ENCODE measurements at regions not wholly inside any gene's neighbourhood (a gene's known extent, or its start where the extent isn't known, plus 50 kb on each side); places are given as distances from the start of the nearest gene placed in this dataset.

GRCh38 chr2:120612931-120613330, 122.7 kb upstream of the GLI2 start:
- no peak overlapping the region for H3K23ac ChIP-seq (ENCODE audit: insufficient read length)
- TF ChIP-seq NANOG (IDR thresholded peaks at IDR 0.05; ENCODE audit: insufficient read depth, low read depth, low read length, poor library complexity, severe bottlenecking) (no peak), POU5F1 (IDR thresholded peaks at IDR 0.05; ENCODE audit: low read depth, low read length) (no peak), ASH2L (IDR thresholded peaks at IDR 0.05; ENCODE audit: low read length) (no peak), CBX5 (IDR thresholded peaks at IDR 0.05; ENCODE audit: low read depth, low read length) (no peak), CTBP2 (IDR thresholded peaks at IDR 0.05; ENCODE audit: borderline replicate concordance, insufficient read depth, insufficient read length, low read length) (no peak)
- POLR2A ChIA-PET (ENCODE audit: partially characterized antibody) = interaction anchor here (1.6 kb wide), 1 partner anchor 462 kb away, joined by 3 read pairs; no protein-coding TSS in a partner anchor
- no peaks in the 10 kb centered on the region for H3K79me1 ChIP-seq (ENCODE audit: low read depth, low read length)
- H2BK20ac ChIP-seq (ENCODE audit: low read length) = no peak overlapping the region
- no peak overlapping the region for H2AFZ ChIP-seq (ENCODE audit: low read length)
- no peaks in the 10 kb centered on the region for H3K36me3 ChIP-seq (ENCODE audit: control insufficient read depth in 2 of 4, insufficient read depth in 4 of 4, low read length in 3 of 4)
- H3K18ac ChIP-seq (ENCODE audit: extremely low read depth, low read length) = no peak overlapping the region
- no peak overlapping the region for H2BK12ac ChIP-seq (ENCODE audit: low read depth, low read length)
- peaks cover 0 to 3% (median 1%) of the 10 kb centered on the region in 4 experiments; a peak in 4 of 7 replicates for H3K27me3 ChIP-seq (replicated peaks in 1 of 4; ENCODE audit: control insufficient read depth in 3 of 4, extremely low read depth in 1 of 4, insufficient read depth in 3 of 4, low read length in 3 of 4)
- H3K14ac ChIP-seq (ENCODE audit: insufficient read length) = no peak overlapping the region
- no peak overlapping the region for H2AK5ac ChIP-seq (ENCODE audit: low read depth, low read length)
- no peak overlapping the region for H3K4ac ChIP-seq (replicated peaks; ENCODE audit: insufficient read length, low read depth, low read length)
- no peak overlapping the region for H4K8ac ChIP-seq (ENCODE audit: extremely low read depth, insufficient read depth, low read length)
- CTCF ChIA-PET (ENCODE audit: partially characterized antibody) = interaction anchor here (0.6 to 2.6 kb wide), 12 partner anchors 9 to 311 kb away, joined by 3 to 8 read pairs (median 4); no protein-coding TSS in a partner anchor
- no peaks in the 10 kb centered on the region for H3K9me3 ChIP-seq (ENCODE audit: insufficient read depth in 2 of 2, low read depth in 1 of 2, low read length in 1 of 2)
- no peaks in the 10 kb centered on the region for H3K23me2 ChIP-seq (ENCODE audit: low read depth, low read length)
- H3K4me3 ChIP-seq (ENCODE audit: extremely low read depth in 1 of 4, insufficient read depth in 2 of 4, low read depth in 3 of 4, low read length in 4 of 4) = no peak overlapping the region
- no peaks in the 10 kb centered on the region for H4K20me1 ChIP-seq (replicated peaks in 1 of 2; ENCODE audit: control insufficient read depth in 1 of 2, insufficient read depth in 2 of 2, low read length in 2 of 2)
- H3K4me1 ChIP-seq (replicated peaks in 1 of 4; ENCODE audit: control insufficient read depth in 3 of 4, insufficient read depth in 4 of 4, low read length in 3 of 4) = peaks cover 0 to 3% (median under 1%) of the 10 kb centered on the region in 4 experiments; a peak in 2 of 7 replicates
- H2BK15ac ChIP-seq (ENCODE audit: low read length) = no peak overlapping the region
- H2BK5ac ChIP-seq (ENCODE audit: low read depth, low read length) = no peak overlapping the region
- H3K9ac ChIP-seq (replicated peaks in 1 of 4; ENCODE audit: extremely low read depth in 1 of 4, low read depth in 3 of 4, low read length in 3 of 4) = no peak overlapping the region
- no peak overlapping the region for H3K27ac ChIP-seq (ENCODE audit: low read depth, low read length)
- H3K79me2 ChIP-seq (ENCODE audit: control insufficient read depth in 1 of 2, insufficient read depth in 2 of 2, low read length in 2 of 2) = no peaks in the 10 kb centered on the region
- WGBS, 2 experiments (ENCODE audit: extremely low coverage in 1 of 2, insufficient coverage in 1 of 2, insufficient read length in 1 of 2, insufficient replicate concordance in 2 of 2, low coverage in 1 of 2, low lambda C conversion rate in 2 of 2, missing lambda C conversion rate in 1 of 2) = 79% methylated on average over 7 of the region's 7 CpGs; no CpG with 5 or more reads in 1 of the 2 experiments
- no peak overlapping the region for H2BK120ac ChIP-seq (replicated peaks; ENCODE audit: low read depth, low read length)
- FAIRE-seq (no peak), DNase-seq (ENCODE audit: low read depth in 1 of 2, low spot score in 2 of 2) (no peak)
- H4K91ac ChIP-seq (replicated peaks; ENCODE audit: insufficient read length, low read length) = no peak overlapping the region
- H3K56ac ChIP-seq (replicated peaks; ENCODE audit: insufficient read length, low read depth, low read length) = no peak overlapping the region
- H3K4me2 ChIP-seq (ENCODE audit: insufficient read depth in 1 of 2, low read depth in 2 of 2, low read length in 2 of 2) = no peak overlapping the region
- no peak overlapping the region for H4K5ac ChIP-seq (ENCODE audit: insufficient read length, low read depth, low read length)
